Spleen (tissue), 11 donors: ENCODE measurements at regions not wholly inside any gene's neighbourhood (a gene's known extent, or its start where the extent isn't known, plus 50 kb on each side); places are given as distances from the start of the nearest gene placed in this dataset.

Source experiments
- DNase-seq: peaks from one replicate; pipeline ENCODE4 v3.0.0-alpha.2; 2020
- H3K27ac ChIP-seq, 8 donors: fragments of 200-600 bp; sonication (generic) in 7 of 8; 1 replicate in 4 of 8; 2 replicates in 4 of 8; pipeline versions ENCODE4 v1.5.0 to v1.8.0; 2016 to 2021; ENCODE audit warnings: inconsistent platforms in 4 of 8, mild to moderate bottlenecking in 4 of 8, moderate library complexity in 1 of 8
- H3K27me3 ChIP-seq, 7 donors: fragments of 200-600 bp; sonication (generic) in 6 of 7; replicated peaks in 1 of 7; 1 replicate in 4 of 7; 2 replicates in 3 of 7; pipeline versions ENCODE4 v1.5.0 to v1.8.0; 2016 to 2021; ENCODE audit warnings: inconsistent platforms in 3 of 7, mild to moderate bottlenecking in 1 of 7
- H3K36me3 ChIP-seq, 6 donors: fragments of 200-600 bp; sonication (generic) in 5 of 6; 1 replicate in 4 of 6; 2 replicates in 2 of 6; pipeline versions ENCODE4 v1.5.0 to v1.8.0; 2016 to 2021; ENCODE audit warnings: inconsistent platforms in 2 of 6
- H3K4me1 ChIP-seq, 6 donors: fragments of 200-600 bp; sonication (generic) in 5 of 6; 1 replicate in 3 of 6; 2 replicates in 3 of 6; pipeline versions ENCODE4 v1.5.0 to v1.8.0; 2016 to 2021; ENCODE audit warnings: inconsistent platforms in 3 of 6
- H3K4me3 ChIP-seq, 8 donors: fragments of 200-600 bp; sonication (generic) in 7 of 8; 1 replicate in 4 of 8; 2 replicates in 4 of 8; pipeline versions ENCODE4 v1.5.0 to v1.8.0; 2016 to 2021; ENCODE audit warnings: inconsistent platforms in 4 of 8, mild to moderate bottlenecking in 4 of 8, moderate library complexity in 2 of 8
- H3K9me3 ChIP-seq, 8 donors: fragments of 200-600 bp; sonication (generic) in 7 of 8; 1 replicate in 4 of 8; 2 replicates in 4 of 8; pipeline versions ENCODE4 v1.5.0 to v1.8.0; 2016 to 2021; ENCODE audit warnings: inconsistent platforms in 4 of 8
- POLR2A ChIP-seq, 3 donors: fragments of 450-650 bp; IDR thresholded peaks; one replicate each; pipeline ENCODE4 v1.5.1; 2017; ENCODE audit warnings: antibody characterized with exemption in 3 of 3, mild to moderate bottlenecking in 1 of 3
- POLR2AphosphoS5 ChIP-seq, 3 donors: sonication (generic); formaldehyde crosslinking; IDR thresholded peaks; one replicate each; pipeline ENCODE4 v1.5.1; 2017; ENCODE audit warnings: antibody characterized with exemption in 3 of 3
- WGBS, 5 donors: extraction: QIAGEN DNeasy Blood & Tissue Kit in 3 of 5; methylation state at CpG; one replicate each; pipeline versions ENCODE4 v1.1.5 to v1.1.7; 2013 to 2018; 5-methylcytosine and 5-hydroxymethylcytosine counted together
- intact Hi-C: fragments of 100-400 bp; cut with DNase I; formaldehyde crosslinking; loops from one replicate; pipeline ENCODE4 v1.15.0; 2023; ENCODE audit warnings: low total_unique reads
- TF ChIP-seq, protein P1 (sequence below), 11 experiments: fragments of 200-600 bp in 7 of 11; fragments of 450-650 bp in 4 of 11; sonication (generic) in 4 of 11; IDR thresholded peaks in 8 of 11; conservative IDR thresholded peaks in 3 of 11; 1 replicate in 7 of 11; 2 replicates in 4 of 11; pipeline versions ENCODE4 v1.4.0 to v1.8.0; 2016 to 2021; ENCODE audit warnings: antibody characterized with exemption in 11 of 11, inconsistent platforms in 4 of 11, mild to moderate bottlenecking in 1 of 11
- donor health status: healthy with polysubstance abuse.
- donor health status: DM: no; HTN: no; CAD: no; lungs with moderate emphysema.
- donor health status: DM: no; HTN: no; CAD: no.
- donor health status: Bipolar disorder and iron deficiency.
- donor health status: healthy.
- donor health status: DM: no; HTN: no; CAD: no.
- donor health status: DM: yes; HTN: yes; CAD: no.

DNA sequence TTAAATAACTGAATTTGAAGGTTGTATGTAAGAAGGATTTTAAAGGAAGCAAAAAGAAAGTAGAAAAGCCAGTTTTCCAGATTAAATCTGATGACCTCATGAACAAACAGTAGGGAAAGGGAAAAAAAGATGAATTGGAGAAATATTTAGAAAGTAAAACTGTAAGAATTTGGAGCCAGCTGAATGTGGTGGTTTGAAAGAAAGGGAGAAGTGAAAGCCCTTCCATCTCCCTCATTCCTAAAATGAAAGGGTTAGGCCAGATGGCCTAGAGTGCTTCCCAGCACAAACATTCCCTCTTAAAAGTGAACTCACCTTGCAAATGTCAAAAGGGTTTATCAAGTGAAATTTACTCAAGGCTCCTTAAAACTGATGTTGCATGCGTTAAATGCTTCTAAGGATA is 139.3 kb upstream of the COL21A1 start:
- H3K27me3 ChIP-seq: no peaks in the 10 kb centered on the region
- H3K4me1 ChIP-seq: no peaks in the 10 kb centered on the region
- H3K36me3 ChIP-seq: no peaks in the 10 kb centered on the region
- TF ChIP-seq, protein P1, sequence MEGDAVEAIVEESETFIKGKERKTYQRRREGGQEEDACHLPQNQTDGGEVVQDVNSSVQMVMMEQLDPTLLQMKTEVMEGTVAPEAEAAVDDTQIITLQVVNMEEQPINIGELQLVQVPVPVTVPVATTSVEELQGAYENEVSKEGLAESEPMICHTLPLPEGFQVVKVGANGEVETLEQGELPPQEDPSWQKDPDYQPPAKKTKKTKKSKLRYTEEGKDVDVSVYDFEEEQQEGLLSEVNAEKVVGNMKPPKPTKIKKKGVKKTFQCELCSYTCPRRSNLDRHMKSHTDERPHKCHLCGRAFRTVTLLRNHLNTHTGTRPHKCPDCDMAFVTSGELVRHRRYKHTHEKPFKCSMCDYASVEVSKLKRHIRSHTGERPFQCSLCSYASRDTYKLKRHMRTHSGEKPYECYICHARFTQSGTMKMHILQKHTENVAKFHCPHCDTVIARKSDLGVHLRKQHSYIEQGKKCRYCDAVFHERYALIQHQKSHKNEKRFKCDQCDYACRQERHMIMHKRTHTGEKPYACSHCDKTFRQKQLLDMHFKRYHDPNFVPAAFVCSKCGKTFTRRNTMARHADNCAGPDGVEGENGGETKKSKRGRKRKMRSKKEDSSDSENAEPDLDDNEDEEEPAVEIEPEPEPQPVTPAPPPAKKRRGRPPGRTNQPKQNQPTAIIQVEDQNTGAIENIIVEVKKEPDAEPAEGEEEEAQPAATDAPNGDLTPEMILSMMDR (IDR thresholded peaks at IDR 0.05 in 8 of 11, conservative IDR thresholded peaks at IDR 0.05 in 3 of 11): no peak
- TF ChIP-seq POLR2A (IDR thresholded peaks at IDR 0.05) (no peak), POLR2AphosphoS5 (IDR thresholded peaks at IDR 0.05) (no peak)
- 84 to 95% (median 92%) methylated on average over 1 of the region's 1 CpG for WGBS, 5 donors
- no peak overlapping the region for H3K4me3 ChIP-seq
- intact Hi-C loops: no loop called here
- no peak for DNase-seq
- H3K27ac ChIP-seq: no peak overlapping the region
- H3K9me3 ChIP-seq: peaks cover 0 to 5% (median 0%) of the 10 kb centered on the region in 8 donors

DNA sequence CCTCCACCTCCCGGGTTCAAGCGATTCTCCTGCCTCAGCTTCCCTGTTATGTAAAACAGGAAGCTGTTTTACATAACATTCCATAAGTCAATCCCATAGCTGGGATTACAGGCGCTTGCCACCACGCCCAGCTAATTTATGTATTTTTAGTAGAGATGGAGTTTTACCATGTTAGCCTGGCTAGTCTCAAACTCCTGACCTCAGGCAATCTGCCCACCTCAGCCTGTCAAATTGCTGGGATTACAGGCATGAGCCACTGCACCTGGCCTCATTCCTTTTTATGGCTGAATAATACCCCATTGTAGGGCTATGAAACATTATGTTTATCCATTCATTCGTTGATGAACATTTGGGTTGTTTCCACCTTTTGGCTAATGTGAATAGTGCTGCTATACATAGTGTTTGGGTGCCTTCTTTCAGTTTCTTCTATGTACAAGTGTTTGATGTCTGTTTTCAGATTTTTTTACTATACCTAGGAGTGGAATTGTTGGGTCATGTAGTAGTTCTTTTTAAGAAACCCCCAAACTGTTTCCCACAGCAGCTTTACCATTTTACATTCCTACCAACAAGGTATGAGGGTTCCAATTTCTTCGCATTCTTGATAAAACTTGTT is 138.7 kb upstream of the COL21A1 start:
- 83 to 94% (median 87%) methylated on average over 6 of the region's 6 CpGs for WGBS, 5 donors
- no peak for DNase-seq
- H3K4me1 ChIP-seq: no peaks in the 10 kb centered on the region
- intact Hi-C loops: no loop called here
- peaks cover 0 to 5% (median 0%) of the 10 kb centered on the region in 8 donors for H3K9me3 ChIP-seq
- no peaks in the 10 kb centered on the region for H3K36me3 ChIP-seq
- no peak overlapping the region for H3K4me3 ChIP-seq
- no peak overlapping the region for H3K27ac ChIP-seq
- TF ChIP-seq POLR2A (IDR thresholded peaks at IDR 0.05) (no peak), POLR2AphosphoS5 (IDR thresholded peaks at IDR 0.05) (no peak)
- TF ChIP-seq, protein P1 (IDR thresholded peaks at IDR 0.05 in 8 of 11, conservative IDR thresholded peaks at IDR 0.05 in 3 of 11): no peak
- no peaks in the 10 kb centered on the region for H3K27me3 ChIP-seq

DNA sequence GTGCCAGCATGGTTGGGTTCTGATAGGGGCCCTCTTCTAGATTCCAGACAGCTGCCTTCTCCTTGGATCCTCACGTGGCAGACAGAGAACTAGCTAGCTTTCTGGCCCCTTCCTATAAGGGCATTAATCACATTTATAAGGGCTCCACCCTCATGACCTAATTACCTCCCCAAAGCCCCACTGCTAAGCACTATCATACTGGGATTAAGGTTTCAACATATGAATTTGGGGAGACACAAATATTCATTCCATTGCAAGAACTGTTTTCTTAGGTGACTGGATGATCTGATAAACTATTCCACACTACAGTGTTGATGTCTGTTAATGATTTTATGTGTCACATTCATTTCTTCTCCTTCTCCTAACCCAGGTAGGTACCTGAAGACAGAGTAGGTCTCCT is 135.8 kb upstream of the COL21A1 start:
- H3K27ac ChIP-seq: no peak overlapping the region
- TF ChIP-seq POLR2A (IDR thresholded peaks at IDR 0.05) (no peak), POLR2AphosphoS5 (IDR thresholded peaks at IDR 0.05) (no peak)
- TF ChIP-seq, protein P1 (IDR thresholded peaks at IDR 0.05 in 8 of 11, conservative IDR thresholded peaks at IDR 0.05 in 3 of 11): no peak
- H3K27me3 ChIP-seq: no peaks in the 10 kb centered on the region
- intact Hi-C loops: no loop called here
- DNase-seq: no peak
- no peak overlapping the region for H3K4me3 ChIP-seq
- H3K4me1 ChIP-seq: no peaks in the 10 kb centered on the region
- no peaks in the 10 kb centered on the region for H3K36me3 ChIP-seq
- no peaks in the 10 kb centered on the region for H3K9me3 ChIP-seq
- WGBS, 5 donors: 58 to 80% (median 71%) methylated on average over 1 of the region's 1 CpG

DNA sequence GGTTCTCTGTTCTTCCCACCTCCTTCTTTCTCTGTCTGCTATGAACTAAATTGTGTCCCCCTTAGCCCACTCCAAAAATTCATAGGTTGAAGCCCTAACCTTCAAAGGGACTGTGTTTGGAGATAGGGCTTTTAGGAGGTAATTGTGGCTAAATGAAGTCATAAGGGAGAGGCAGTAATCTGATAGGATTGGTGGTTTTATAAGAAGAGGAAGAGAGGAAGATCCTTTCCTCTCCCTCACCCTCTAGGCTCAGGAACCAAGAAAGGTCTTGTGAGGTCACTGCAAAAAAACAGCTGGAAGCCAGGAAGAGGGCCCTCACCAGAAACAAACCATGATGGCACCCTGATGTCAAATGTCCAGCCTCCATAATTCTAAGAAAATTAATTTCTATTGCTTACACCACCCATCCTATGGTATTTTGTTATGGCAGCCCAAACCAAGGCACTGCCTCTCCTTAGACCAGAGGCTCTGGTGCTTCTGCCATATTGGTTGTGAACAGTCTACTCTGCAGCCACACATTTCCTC is 135.1 kb upstream of the COL21A1 start:
- Histone ChIP-seq H3K4me3 (no peak overlapping the region), H3K4me1 (no peaks in the 10 kb centered on the region)
- intact Hi-C loops: no loop called here

More for the DNA sequence above, 135.1 kb upstream of the COL21A1 start:
- Histone ChIP-seq H3K27ac (no peak overlapping the region), H3K36me3 (no peaks in the 10 kb centered on the region), H3K27me3 (no peaks in the 10 kb centered on the region), H3K9me3 (no peaks in the 10 kb centered on the region)
- no peak for DNase-seq
- TF ChIP-seq, protein P1 (IDR thresholded peaks at IDR 0.05 in 8 of 11, conservative IDR thresholded peaks at IDR 0.05 in 3 of 11): no peak
- no peak for TF ChIP-seq POLR2AphosphoS5 (IDR thresholded peaks at IDR 0.05)
- no peak for TF ChIP-seq POLR2A (IDR thresholded peaks at IDR 0.05)
